Spleen (tissue), 7 donors: ENCODE measurements at regions not wholly inside any gene's neighbourhood (a gene's known extent, or its start where the extent isn't known, plus 50 kb on each side); places are given as distances from the start of the nearest gene placed in this dataset.

Source experiments
- CTCF ChIP-seq, 11 experiments: fragments of 200-600 bp in 7 of 11; fragments of 450-650 bp in 4 of 11; sonication (generic) in 4 of 11; IDR thresholded peaks in 8 of 11; conservative IDR thresholded peaks in 3 of 11; 1 replicate in 7 of 11; 2 replicates in 4 of 11; pipeline versions ENCODE4 v1.4.0 to v1.8.0; 2016 to 2021; ENCODE audit warnings: antibody characterized with exemption in 11 of 11, inconsistent platforms in 4 of 11, mild to moderate bottlenecking in 1 of 11
- POLR2A ChIP-seq, 3 donors: fragments of 450-650 bp; IDR thresholded peaks; one replicate each; pipeline ENCODE4 v1.5.1; 2017; ENCODE audit warnings: antibody characterized with exemption in 3 of 3, mild to moderate bottlenecking in 1 of 3
- POLR2AphosphoS5 ChIP-seq, 3 donors: sonication (generic); formaldehyde crosslinking; IDR thresholded peaks; one replicate each; pipeline ENCODE4 v1.5.1; 2017; ENCODE audit warnings: antibody characterized with exemption in 3 of 3
- donor health status: DM: no; HTN: no; CAD: no; lungs with moderate emphysema.
- donor health status: DM: no; HTN: no; CAD: no.
- donor health status: DM: no; HTN: no; CAD: no.

DNA sequence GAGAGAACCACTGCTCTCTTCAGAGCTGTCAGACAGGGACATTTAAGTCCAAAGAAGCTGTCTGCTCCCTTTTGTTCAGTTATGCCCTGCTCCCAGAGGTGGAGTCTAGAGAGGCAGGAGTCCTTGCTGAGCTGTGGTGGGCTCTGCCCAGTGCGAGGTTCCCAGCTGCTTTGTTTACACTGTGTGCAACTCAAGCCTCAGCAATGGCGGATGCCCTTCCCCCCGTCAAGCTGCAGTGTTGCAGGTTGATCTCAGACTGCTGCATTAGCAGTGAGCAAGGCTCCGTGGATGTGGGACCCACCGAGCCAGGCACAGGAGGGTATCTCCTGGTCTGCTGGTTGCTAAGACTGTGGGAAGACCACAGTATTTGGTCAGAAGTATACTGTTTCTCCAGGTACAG, 438.9 kb downstream of the ARL4A start:
- TF ChIP-seq CTCF (IDR thresholded peaks at IDR 0.05 in 8 of 11, conservative IDR thresholded peaks at IDR 0.05 in 3 of 11) (no peak), POLR2AphosphoS5 (IDR thresholded peaks at IDR 0.05) (no peak), POLR2A (IDR thresholded peaks at IDR 0.05) (no peak)
